GM12872 (cell line): ENCODE measurements at regions not wholly inside any gene's neighbourhood (a gene's known extent, or its start where the extent isn't known, plus 50 kb on each side); places are given as distances from the start of the nearest gene placed in this dataset.

Experiments
- TF ChIP-seq, protein P1 (sequence below): IDR thresholded peaks from 3 replicates; pipeline ENCODE4 v1.5.1; 2011; ENCODE audit warnings: low read depth, mild to moderate bottlenecking, low read length, moderate library complexity; ENCODE audit not compliant: insufficient read depth

DNA sequence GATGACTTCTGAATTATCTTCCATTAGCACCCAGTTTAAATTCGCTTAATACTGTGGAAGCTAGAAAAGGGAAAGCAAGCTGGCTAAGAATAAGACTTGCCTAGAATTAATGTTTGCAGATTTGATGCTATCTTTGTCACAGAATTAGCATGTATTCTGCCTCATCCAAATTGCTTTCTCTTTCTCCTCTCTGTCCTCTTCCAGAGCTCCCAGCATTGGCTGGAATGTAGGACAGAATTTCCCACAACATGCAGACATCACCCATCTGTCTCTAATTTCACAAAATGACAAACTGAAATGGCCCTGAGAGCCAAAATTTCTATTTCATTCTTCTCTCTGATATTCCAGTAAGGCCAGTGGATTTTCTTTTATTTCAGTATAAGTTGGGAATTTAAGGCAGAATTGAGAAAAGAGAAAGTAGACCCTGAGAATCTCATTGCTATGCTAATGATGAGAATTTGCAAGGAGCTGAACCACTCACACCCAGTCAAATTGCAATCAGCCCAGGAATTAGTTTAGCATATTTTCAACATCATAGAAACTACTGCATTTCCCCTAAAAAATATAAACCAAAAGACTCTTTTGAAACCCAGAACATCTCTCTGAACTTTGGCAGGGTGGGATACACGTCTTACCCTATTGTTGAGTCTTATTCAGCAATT lies 188.8 kb downstream of the RCHY1 start:
- TF ChIP-seq, protein P1, sequence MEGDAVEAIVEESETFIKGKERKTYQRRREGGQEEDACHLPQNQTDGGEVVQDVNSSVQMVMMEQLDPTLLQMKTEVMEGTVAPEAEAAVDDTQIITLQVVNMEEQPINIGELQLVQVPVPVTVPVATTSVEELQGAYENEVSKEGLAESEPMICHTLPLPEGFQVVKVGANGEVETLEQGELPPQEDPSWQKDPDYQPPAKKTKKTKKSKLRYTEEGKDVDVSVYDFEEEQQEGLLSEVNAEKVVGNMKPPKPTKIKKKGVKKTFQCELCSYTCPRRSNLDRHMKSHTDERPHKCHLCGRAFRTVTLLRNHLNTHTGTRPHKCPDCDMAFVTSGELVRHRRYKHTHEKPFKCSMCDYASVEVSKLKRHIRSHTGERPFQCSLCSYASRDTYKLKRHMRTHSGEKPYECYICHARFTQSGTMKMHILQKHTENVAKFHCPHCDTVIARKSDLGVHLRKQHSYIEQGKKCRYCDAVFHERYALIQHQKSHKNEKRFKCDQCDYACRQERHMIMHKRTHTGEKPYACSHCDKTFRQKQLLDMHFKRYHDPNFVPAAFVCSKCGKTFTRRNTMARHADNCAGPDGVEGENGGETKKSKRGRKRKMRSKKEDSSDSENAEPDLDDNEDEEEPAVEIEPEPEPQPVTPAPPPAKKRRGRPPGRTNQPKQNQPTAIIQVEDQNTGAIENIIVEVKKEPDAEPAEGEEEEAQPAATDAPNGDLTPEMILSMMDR = no peak

GRCh38 chr4:75321484-75321883 lies 192.7 kb downstream of the RCHY1 start:
- TF ChIP-seq, protein P1 = no peak

- TF ChIP-seq, protein P1 = no peak
Measured at GRCh38 chr4:75308049-75308448, 206.2 kb downstream of the RCHY1 start.

DNA sequence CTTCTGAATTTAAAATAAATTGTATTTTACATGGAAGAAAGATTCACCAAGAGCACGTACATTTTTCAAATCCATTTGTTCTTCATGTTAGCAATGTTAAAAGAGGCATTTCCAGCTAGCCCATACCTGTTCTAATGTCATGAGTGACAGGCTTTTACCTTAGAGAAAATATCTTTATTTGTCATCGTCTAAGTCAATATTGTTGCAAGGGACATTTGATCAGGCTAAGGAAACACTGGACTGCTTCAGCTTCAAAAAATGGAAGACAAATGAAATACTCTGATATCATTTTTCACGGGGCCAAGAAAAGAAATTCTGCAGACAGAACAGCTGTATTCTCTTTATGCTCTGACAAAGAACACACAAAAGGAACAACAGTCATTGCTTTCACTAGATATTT lies 207.7 kb downstream of the RCHY1 start:
- TF ChIP-seq, protein P1 = no peak

DNA sequence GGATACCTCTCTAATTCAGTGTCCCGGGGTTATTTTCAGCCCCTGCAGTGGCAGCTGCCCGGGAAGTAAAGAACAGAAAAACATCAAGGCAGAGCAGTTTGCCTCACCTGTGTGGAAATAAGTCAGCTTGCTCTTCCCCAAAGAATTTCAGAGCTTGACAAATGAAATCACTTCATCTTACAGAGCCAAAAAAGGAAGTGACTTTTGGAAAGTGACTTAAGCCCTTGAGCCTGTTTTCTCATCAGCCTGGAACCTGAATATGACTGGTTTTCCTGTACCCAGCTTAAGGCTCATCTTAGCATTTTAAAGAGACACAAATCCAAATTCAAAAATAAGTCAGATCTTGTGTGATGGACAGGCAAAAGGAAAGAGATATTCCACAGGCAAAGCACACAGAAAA lies 211.6 kb downstream of the RCHY1 start:
- TF ChIP-seq, protein P1 = no peak

GRCh38 chr4:75289914-75290582 lies 224.2 kb downstream of the RCHY1 start:
- TF ChIP-seq, protein P1 = peak; percentile 57; the same call in 2 of the 3 replicates

DNA sequence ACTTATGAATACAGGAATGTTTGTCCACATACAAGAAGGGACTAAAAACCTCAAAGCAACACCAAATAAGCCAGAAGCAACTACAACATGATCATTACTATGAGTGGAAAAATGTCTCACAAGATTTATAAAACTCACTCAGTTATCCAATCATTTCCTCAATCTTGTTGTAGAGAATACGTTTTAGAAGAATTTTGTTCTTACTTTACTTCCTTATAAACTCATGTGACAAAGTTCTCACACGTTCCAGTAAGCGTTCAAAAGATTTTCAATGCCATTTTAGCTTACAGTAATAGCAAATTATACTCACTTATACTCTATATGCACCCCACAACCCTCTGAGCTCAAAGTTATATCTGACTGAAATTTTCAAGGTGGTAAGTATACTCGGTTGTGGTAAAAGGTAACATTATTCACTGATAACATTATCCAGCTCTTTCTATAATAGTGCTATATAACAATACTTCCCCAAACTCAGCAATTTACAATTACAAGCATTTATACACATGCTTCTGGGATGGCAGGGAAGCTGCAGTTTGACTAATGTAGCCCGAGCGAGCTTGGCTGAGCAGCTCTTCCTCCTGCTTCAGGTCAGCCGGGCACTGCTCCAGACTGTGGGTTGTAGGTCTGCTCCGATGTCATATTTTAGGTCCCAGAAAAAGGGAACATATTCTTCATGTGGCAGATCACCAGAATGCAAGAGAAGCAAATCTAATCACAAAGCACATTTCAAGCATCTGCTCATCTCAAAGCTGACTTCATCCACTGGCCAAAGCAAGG lies 226.3 kb downstream of the RCHY1 start:
- TF ChIP-seq, protein P1 = no peak
